HG03354 (cell line): ENCODE measurements at regions not wholly inside any gene's neighbourhood (a gene's known extent, or its start where the extent isn't known, plus 50 kb on each side); places are given as distances from the start of the nearest gene placed in this dataset.

Experiments
- ATAC-seq: cut with Tn5 transposase; IDR thresholded peaks from one replicate; pipeline ENCODE4 v1.9.1; 2021; ENCODE audit warnings: mild to moderate bottlenecking; ENCODE audit not compliant: unreplicated experiment, poor library complexity, severe bottlenecking

DNA sequence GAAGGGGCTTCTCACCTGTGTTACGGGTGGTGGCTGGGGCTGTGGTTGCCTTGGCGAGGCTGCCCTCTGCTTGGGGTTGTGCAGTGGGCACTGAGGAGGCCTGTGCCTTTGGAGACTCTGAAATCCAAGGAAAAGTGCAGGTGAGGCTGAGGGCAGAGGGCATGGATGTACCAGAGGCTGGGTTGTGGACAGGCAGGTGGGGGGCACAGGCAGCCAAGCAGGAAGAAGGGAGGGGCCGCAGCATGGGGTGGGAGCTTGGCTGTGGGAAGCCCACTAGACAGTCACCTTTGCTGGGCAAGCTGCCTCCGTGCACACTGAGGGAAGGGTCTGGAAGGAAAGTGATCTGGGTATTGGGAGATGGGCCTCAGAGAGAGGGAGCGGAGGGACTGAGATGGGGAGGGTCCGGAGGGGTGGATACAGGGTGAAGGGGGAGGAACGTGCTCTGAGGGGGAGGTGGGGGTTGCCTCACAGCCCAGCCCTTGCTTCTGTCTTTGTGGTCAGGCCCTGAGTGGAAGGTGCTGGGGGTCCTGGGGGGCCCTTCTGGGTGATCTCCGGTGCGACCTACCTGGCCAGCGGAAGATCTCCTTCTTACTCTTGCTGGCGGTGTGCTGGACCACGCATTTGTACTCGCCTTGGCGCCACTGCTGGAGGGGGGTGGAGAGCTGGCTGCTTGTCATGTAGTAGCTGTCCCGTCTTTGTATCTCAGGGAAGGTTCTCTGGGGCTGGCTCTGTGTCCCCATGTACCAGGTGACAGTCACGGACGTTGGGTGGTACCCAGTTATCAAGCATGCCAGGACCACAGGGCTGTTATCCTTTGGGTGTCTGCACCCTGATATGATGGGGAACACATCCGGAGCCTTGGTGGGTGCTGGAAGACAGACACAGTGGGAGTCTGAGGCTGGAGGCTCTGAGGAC lies 318.7 kb downstream of the TMEM121 start:
- no peak for ATAC-seq

DNA sequence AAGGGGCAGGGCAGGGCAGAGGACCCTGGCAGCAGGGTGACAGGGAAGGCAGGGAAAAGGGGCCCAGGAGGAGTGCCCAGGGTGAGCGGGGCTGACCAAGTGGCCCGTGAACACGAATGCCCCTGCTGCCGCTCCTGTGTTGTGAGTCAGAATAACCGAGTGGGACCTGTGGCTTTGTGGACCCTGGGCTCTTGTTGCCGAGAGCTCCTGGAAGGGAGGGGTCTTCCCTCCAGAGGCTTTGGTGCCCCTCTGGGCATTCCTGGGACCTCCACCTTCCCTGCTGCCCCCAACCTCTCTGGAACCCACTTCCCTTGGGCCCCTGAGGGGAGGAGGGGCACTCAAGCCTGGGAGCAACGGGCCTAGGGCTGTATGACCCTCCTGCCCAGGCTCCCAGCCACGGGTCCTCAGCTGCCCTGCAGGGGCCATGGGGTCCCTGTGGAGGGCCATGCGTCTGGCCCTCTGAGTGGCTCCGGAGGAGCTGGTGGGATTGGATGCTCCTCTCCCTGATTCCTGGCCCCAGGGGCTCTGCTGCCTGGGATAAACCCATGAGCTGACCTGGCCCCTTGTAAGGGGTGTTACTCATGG lies 319.4 kb downstream of the TMEM121 start:
- no peak for ATAC-seq

DNA sequence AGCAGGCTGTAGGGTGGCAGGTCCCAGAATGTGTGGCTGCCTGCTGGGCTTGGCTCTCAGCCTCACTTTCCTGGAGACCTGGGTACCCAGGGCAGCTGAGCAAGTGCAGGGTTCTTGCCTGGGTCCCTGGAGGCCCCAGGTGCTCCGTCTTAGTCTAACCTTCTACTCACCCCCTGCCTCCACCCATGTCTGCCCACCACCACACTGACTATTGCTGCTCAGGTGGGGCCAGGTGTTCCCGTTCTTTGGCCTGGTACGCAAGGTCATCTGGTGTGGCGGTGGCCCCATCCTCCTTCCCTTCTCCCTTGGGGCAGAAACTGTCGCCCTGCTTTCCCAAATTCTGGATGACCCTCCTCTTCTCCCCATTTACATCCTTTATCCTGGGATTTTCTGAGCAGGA lies 319.9 kb downstream of the TMEM121 start:
- no peak for ATAC-seq

- no peak for ATAC-seq
Measured at GRCh38 chr14:105847400-105847799, 321.0 kb downstream of the TMEM121 start.

GRCh38 chr14:105848570-105848969 lies 322.2 kb downstream of the TMEM121 start:
- ATAC-seq, result no peak

DNA sequence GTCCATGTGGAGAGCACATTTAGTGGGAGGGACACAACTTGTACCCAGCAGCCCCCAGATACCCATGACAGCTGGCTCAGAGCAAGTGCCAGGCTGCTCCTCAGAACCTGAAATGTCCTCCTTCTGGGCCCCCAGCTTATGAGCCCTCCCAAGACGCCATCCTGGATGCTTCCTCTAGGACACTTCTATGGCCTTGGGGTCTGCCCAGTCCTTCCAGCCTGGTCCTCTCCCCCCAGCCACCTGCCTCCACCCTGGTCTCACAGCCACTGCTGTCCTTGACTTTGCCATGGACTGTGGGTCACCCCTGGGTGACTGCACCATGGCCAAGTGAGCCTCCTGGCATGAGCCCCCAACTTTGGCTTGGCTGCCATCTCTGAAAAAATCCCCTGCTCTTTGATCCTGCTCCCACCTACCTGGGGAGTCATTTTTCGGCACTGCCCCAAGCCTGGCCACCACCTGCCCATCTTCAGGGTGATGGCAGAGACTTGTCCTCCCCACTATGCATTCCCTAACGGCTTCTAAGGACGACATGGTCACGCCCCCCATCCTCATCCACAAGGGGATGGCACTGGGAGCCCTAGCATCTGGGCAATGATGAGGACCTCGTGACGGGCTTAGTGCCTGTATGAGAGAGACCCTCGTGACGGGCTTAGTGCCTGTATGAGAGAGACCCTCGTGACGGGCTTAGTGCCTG lies 323.7 kb downstream of the TMEM121 start:
- ATAC-seq, result no peak

DNA sequence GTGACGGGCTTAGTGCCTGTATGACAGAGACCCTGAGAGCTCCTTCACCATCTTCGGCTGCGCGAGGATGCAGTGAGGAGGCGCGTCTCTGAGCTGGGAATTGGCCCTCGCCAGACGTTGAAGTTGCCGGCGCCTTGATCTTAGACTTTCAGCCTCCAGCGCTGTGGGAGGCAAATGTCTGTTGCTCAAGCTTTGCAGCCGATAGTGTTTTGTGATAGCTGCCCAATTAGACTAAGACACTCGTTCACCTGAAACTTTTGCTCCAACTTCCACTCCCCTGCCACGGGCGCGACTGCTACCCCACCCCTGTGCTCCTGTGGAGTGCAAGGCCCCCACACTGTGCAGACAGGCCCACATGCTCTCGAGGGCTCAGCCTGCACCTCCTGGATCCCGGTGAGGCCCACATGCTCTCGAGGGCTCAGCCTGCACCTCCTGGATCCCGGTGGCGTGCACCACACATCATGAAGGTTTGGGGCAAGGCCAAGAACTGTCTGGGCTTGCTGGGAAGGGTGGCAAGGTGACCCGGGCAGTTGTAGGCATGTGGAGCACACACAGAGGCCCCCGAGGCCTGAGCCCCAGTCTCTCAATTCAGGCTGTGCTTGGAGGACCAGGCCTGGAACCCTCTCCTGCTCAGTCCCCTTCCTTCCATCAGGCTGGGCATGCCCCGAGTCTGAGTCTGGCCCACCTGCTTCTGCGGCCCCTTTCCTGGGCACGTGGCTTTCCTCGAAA lies 324.6 kb downstream of the TMEM121 start:
- no peak for ATAC-seq

DNA sequence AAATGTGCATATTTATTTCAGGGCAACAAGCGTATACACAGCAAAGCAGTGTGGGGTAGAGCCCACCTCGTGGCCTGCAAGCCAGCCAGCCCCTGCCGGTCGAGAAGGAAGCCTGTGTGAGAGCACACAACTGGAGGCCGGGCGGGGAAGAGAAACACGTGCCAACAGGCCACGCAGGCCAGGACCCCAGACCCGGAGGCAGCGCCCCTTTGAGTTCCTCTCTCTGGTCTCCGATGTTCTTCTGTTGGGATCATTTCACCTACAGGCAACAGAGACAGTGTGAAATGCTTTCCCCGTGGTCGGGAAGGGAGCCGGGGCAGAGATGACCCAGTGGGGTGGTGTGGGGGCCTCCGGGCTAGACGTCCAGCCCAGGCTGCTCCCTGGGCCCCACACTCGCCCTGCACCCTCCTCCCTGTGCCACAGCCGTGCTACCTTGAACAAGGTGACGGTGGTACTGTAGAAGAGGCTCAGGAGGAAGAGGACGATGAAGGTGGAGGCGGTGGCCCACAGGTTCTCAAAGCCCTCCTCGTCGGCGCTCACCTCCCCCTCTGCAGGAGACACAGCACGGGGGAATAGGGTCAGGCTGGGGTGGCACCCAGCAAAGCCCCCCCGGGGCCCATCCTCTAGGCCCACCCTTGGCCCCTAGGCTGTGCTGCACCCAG lies 325.5 kb downstream of the TMEM121 start:
- ATAC-seq, result no peak

GRCh38 chr14:105852378-105853088 lies 326.1 kb downstream of the TMEM121 start:
- no peak for ATAC-seq

- ATAC-seq, result no peak
Measured at GRCh38 chr14:105853089-105853906, 326.9 kb downstream of the TMEM121 start.

GRCh38 chr14:105853907-105854599 lies 327.7 kb downstream of the TMEM121 start:
- no peak for ATAC-seq

DNA sequence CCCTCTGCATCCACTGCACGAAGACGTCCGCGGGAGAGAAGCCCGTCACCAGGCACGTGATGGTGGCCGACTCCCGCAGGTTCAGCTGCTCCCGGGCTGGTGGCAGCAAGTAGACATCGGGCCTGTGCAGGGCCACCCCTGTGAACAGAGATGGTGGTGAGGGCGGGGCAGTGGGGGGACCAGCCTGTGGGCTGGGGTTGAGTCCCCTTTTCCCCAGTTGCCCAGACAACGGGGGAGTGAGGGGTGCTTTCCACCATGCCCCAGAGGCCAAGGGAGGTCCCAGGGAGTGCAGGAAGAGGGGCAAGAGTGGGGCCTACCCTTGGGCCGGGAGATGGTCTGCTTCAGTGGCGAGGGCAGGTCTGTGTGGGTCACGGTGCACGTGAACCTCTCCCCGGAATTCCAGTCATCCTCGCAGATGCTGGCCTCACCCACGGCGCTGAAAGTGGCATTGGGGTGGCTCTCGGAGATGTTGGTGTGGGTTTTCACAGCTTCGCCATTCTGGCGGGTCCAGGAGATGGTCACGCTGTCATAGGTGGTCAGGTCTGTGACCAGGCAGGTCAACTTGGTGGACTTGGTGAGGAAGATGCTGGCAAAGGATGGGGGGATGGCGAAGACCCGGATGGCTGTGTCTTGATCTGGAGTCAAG lies 328.3 kb downstream of the TMEM121 start:
- ATAC-seq, result no peak

- no peak for ATAC-seq
Measured at GRCh38 chr14:105855246-105855892, 329.0 kb downstream of the TMEM121 start.

DNA sequence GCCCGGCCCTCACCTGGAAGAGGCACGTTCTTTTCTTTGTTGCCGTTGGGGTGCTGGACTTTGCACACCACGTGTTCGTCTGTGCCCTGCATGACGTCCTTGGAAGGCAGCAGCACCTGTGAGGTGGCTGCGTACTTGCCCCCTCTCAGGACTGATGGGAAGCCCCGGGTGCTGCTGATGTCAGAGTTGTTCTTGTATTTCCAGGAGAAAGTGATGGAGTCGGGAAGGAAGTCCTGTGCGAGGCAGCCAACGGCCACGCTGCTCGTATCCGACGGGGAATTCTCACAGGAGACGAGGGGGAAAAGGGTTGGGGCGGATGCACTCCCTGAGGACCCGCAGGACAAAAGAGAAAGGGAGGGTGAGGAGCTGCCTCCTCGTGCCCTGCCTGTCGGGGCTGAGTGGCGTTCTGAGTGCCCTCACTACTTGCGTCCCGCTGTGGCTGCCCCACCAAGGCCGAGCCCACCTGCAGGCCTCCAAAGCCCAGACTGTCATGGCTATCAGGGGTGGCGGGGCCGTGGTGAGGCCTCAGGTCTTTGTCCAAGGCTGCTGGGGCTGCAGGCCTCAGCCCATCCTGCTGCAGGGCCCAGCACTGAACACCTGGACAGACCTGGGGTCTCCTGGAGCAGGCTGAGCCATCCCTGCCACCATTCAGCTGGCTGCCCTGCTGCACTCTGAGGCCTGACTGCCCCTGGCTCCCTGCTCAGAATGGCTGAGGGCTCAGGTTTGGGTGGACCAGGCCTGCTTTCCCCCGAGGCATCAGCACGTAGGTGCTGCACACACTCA lies 329.7 kb downstream of the TMEM121 start:
- ATAC-seq, result no peak

GRCh38 chr14:105856676-105857219 lies 330.4 kb downstream of the TMEM121 start:
- no peak for ATAC-seq
